HEK293 (cell line): ENCODE measurements at regions not wholly inside any gene's neighbourhood (a gene's known extent, or its start where the extent isn't known, plus 50 kb on each side); places are given as distances from the start of the nearest gene placed in this dataset.

Experiments
- GLIS2 ChIP-seq: fragments of 450-650 bp; formaldehyde crosslinking; IDR thresholded peaks from 2 replicates; pipeline ENCODE4 v1.5.1; 2016; ENCODE audit warnings: missing biosample characterization, missing genetic modification characterization
- ZBTB8A ChIP-seq: fragments of 450-650 bp; formaldehyde crosslinking; IDR thresholded peaks from 2 replicates; pipeline ENCODE4 v1.5.1; 2016; ENCODE audit warnings: missing biosample characterization, missing genetic modification characterization
- ZNF596 ChIP-seq: fragments of 450-650 bp; IDR thresholded peaks from 2 replicates; pipeline ENCODE4 v1.5.0; 2018; ENCODE audit warnings: missing biosample characterization, mild to moderate bottlenecking, missing genetic modification characterization, moderate library complexity
- ZNF768 ChIP-seq: fragments of 450-650 bp; formaldehyde crosslinking; IDR thresholded peaks from 2 replicates; pipeline ENCODE4 v1.5.1; 2018; ENCODE audit warnings: missing biosample characterization, mild to moderate bottlenecking, missing genetic modification characterization
- ZNF776 ChIP-seq: fragments of 450-650 bp; formaldehyde crosslinking; IDR thresholded peaks from 2 replicates; pipeline ENCODE4 v1.5.0; 2017; ENCODE audit warnings: missing biosample characterization, missing genetic modification characterization, borderline replicate concordance
- ZNF777 ChIP-seq: fragments of 450-650 bp; formaldehyde crosslinking; IDR thresholded peaks from 2 replicates; pipeline ENCODE4 v1.5.1; 2017; ENCODE audit warnings: missing biosample characterization, missing genetic modification characterization, borderline replicate concordance
- ZNF837 ChIP-seq: fragments of 450-650 bp; formaldehyde crosslinking; IDR thresholded peaks from 2 replicates; pipeline ENCODE4 v1.5.1; 2016; ENCODE audit warnings: missing biosample characterization, missing genetic modification characterization
- TF ChIP-seq, protein P1 (sequence below): fragments of 450-650 bp; formaldehyde crosslinking; IDR thresholded peaks from 2 replicates; pipeline ENCODE4 v1.5.1; 2016; ENCODE audit warnings: missing biosample characterization, missing genetic modification characterization
- TF ChIP-seq, protein P2 (sequence below): fragments of 450-650 bp; formaldehyde crosslinking; IDR thresholded peaks from 2 replicates; pipeline ENCODE4 v1.5.1; 2016; ENCODE audit warnings: missing biosample characterization, missing genetic modification characterization
- TF ChIP-seq, protein P3 (sequence below): fragments of 450-650 bp; formaldehyde crosslinking; conservative IDR thresholded peaks from 2 replicates; pipeline ENCODE4 v1.5.1; 2016; ENCODE audit warnings: low read depth, missing biosample characterization, missing genetic modification characterization
- TF ChIP-seq, protein P4 (sequence below): fragments of 450-650 bp; formaldehyde crosslinking; IDR thresholded peaks from 2 replicates; pipeline ENCODE4 v1.5.1; 2016; ENCODE audit warnings: missing biosample characterization, missing genetic modification characterization, low read depth

DNA sequence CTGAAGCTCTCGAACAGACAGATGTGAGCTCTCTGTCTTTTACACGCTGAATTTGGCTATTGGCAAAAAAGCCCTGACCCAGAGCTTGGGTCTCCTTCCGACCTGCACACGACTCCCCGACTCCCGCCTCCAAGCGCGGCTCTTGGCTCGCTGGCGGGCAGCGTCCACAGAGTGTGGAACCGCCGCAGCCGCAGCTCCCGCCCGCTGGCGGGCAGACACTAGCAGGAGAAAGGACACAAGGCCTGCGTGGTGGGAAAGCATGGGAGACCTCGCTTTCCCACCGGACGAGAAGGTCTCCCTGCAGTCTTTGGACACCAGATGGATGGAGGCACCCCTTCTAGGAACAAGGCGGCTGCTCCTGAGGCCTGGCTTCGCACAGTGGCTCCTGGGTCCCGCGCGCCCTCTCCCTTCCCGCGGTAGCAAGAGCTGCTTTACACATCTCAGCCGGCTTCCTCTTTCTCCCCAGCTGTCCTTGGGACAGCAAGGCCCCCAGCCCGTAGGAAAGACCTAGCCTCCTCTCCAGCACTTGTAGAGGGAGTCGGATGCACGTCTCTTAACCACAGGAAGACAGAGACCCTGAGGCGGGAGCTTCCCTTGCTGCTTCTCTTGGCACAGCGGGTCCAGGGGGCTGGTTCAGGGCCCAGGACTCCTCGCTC is 92.1 kb downstream of the PRKAB2 start:
- TF ChIP-seq, protein P1, sequence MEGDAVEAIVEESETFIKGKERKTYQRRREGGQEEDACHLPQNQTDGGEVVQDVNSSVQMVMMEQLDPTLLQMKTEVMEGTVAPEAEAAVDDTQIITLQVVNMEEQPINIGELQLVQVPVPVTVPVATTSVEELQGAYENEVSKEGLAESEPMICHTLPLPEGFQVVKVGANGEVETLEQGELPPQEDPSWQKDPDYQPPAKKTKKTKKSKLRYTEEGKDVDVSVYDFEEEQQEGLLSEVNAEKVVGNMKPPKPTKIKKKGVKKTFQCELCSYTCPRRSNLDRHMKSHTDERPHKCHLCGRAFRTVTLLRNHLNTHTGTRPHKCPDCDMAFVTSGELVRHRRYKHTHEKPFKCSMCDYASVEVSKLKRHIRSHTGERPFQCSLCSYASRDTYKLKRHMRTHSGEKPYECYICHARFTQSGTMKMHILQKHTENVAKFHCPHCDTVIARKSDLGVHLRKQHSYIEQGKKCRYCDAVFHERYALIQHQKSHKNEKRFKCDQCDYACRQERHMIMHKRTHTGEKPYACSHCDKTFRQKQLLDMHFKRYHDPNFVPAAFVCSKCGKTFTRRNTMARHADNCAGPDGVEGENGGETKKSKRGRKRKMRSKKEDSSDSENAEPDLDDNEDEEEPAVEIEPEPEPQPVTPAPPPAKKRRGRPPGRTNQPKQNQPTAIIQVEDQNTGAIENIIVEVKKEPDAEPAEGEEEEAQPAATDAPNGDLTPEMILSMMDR (tag by site-specific recombination), result no peak
- no peak for TF ChIP-seq ZNF768 (tag by site-specific recombination)
- TF ChIP-seq ZNF777 (tag by site-specific recombination), result no peak
- TF ChIP-seq ZNF837 (tag by site-specific recombination), result no peak
- TF ChIP-seq, protein P2, sequence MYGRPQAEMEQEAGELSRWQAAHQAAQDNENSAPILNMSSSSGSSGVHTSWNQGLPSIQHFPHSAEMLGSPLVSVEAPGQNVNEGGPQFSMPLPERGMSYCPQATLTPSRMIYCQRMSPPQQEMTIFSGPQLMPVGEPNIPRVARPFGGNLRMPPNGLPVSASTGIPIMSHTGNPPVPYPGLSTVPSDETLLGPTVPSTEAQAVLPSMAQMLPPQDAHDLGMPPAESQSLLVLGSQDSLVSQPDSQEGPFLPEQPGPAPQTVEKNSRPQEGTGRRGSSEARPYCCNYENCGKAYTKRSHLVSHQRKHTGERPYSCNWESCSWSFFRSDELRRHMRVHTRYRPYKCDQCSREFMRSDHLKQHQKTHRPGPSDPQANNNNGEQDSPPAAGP (tag by site-specific recombination), result no peak
- no peak for TF ChIP-seq ZNF596 (tag by site-specific recombination)
- no peak for TF ChIP-seq ZBTB8A (tag by site-specific recombination)
- no peak for TF ChIP-seq ZNF776 (tag by site-specific recombination)
- TF ChIP-seq, protein P3, sequence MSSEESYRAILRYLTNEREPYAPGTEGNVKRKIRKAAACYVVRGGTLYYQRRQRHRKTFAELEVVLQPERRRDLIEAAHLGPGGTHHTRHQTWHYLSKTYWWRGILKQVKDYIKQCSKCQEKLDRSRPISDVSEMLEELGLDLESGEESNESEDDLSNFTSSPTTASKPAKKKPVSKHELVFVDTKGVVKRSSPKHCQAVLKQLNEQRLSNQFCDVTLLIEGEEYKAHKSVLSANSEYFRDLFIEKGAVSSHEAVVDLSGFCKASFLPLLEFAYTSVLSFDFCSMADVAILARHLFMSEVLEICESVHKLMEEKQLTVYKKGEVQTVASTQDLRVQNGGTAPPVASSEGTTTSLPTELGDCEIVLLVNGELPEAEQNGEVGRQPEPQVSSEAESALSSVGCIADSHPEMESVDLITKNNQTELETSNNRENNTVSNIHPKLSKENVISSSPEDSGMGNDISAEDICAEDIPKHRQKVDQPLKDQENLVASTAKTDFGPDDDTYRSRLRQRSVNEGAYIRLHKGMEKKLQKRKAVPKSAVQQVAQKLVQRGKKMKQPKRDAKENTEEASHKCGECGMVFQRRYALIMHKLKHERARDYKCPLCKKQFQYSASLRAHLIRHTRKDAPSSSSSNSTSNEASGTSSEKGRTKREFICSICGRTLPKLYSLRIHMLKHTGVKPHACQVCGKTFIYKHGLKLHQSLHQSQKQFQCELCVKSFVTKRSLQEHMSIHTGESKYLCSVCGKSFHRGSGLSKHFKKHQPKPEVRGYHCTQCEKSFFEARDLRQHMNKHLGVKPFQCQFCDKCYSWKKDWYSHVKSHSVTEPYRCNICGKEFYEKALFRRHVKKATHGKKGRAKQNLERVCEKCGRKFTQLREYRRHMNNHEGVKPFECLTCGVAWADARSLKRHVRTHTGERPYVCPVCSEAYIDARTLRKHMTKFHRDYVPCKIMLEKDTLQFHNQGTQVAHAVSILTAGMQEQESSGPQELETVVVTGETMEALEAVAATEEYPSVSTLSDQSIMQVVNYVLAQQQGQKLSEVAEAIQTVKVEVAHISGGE (tag by site-specific recombination), result no peak
- TF ChIP-seq GLIS2 (tag by site-specific recombination), result no peak
- TF ChIP-seq, protein P4, sequence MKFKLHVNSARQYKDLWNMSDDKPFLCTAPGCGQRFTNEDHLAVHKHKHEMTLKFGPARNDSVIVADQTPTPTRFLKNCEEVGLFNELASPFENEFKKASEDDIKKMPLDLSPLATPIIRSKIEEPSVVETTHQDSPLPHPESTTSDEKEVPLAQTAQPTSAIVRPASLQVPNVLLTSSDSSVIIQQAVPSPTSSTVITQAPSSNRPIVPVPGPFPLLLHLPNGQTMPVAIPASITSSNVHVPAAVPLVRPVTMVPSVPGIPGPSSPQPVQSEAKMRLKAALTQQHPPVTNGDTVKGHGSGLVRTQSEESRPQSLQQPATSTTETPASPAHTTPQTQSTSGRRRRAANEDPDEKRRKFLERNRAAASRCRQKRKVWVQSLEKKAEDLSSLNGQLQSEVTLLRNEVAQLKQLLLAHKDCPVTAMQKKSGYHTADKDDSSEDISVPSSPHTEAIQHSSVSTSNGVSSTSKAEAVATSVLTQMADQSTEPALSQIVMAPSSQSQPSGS (tag by site-specific recombination), result no peak
